GM12878 (cell line): ENCODE measurements at regions not wholly inside any gene's neighbourhood (a gene's known extent, or its start where the extent isn't known, plus 50 kb on each side); places are given as distances from the start of the nearest gene placed in this dataset.

ENCODE experiments used
- ATAC-seq: fragments of 200-7000 bp; cut with Tn5 transposase; 3 replicates; pipeline ENCODE4 v1.9.1; 2020; ENCODE audit warnings: mild to moderate bottlenecking, moderate library complexity
- BruUV-seq: library from RNA; stranded (reverse); fragments of 400-500 nt; replicated peaks from 2 replicates; lab custom pipeline; 2021; lab: Mats Ljungman, UMichigan
- CTCF ChIA-PET: fragments of 300-600 bp; sonication (Branson Sonifier 250); formaldehyde crosslinking; extraction: SDS; loops from one replicate; lab custom pipeline; 2021; ENCODE audit warnings: inconsistent platforms; lab: Yijun Ruan, JAX
- POLR2A ChIA-PET: fragments of 350-600 bp; formaldehyde crosslinking; extraction: SDS; loops from one replicate; lab custom pipeline; 2021; ENCODE audit warnings: inconsistent platforms; lab: Charles Lee
- RAD21 ChIA-PET: fragments of 300-600 bp; sonication (Branson Sonifier 250); formaldehyde crosslinking; loops from one replicate; lab custom pipeline; 2023; ENCODE audit warnings: antibody characterized with exemption; ENCODE audit not compliant: unreplicated experiment; lab: Charles Lee
- SMC1A ChIA-PET: fragments of 300-600 bp; sonication (Branson Sonifier 250); formaldehyde crosslinking; loops from one replicate; lab custom pipeline; 2023; ENCODE audit not compliant: unreplicated experiment, uncharacterized antibody; lab: Charles Lee
- DNase-seq: peaks from one replicate; pipeline ENCODE4 v3.0.0-alpha.2; 2011; ENCODE audit warnings: low read depth, low spot score
- FAIRE-seq: peaks from 3 replicates; lab custom pipeline; 2011; peaks lifted over from hg19 to GRCh38; lab: Jason Lieb, UNC
- H2AFZ ChIP-seq: 2 replicates; pipeline ENCODE4 v1.6.0; 2011; ENCODE audit warnings: low read depth, low read length, control low read depth; ENCODE audit not compliant: control insufficient read depth
- H3K27ac ChIP-seq: 2 replicates; pipeline ENCODE4 v1.5.1; 2011; ENCODE audit warnings: control low read depth; ENCODE audit not compliant: control insufficient read depth, insufficient read depth
- H3K27me3 ChIP-seq, 2 experiments: replicated peaks in 1 of 2; 2 replicates each; pipeline versions ENCODE4 v1.6.0 to v1.6.1; 2011; ENCODE audit warnings: low read length in 1 of 2; ENCODE audit not compliant: control insufficient read depth in 2 of 2, insufficient read depth in 2 of 2
- H3K36me3 ChIP-seq, 2 experiments: 2 replicates each; pipeline ENCODE4 v1.5.1; 2011; ENCODE audit warnings: low read length in 1 of 2; ENCODE audit not compliant: control insufficient read depth in 2 of 2, insufficient read depth in 2 of 2
- H3K4me1 ChIP-seq: 2 replicates; pipeline ENCODE4 v1.6.1; 2011; ENCODE audit warnings: mild to moderate bottlenecking, low read length, moderate library complexity, mixed read lengths; ENCODE audit not compliant: control insufficient read depth, insufficient read depth
- H3K4me2 ChIP-seq: 2 replicates; pipeline ENCODE4 v1.6.0; 2011; ENCODE audit warnings: control low read depth; ENCODE audit not compliant: control insufficient read depth, insufficient read depth
- H3K4me3 ChIP-seq: fragments of 200-600 bp; sonication (generic); 2 replicates; pipeline ENCODE4 v1.5.1; 2016
- H3K79me2 ChIP-seq: 2 replicates; pipeline ENCODE4 v1.6.0; 2011; ENCODE audit warnings: low read length; ENCODE audit not compliant: control insufficient read depth, insufficient read depth
- H3K9ac ChIP-seq: 2 replicates; pipeline ENCODE4 v1.8.0; 2011; ENCODE audit warnings: low read length, control low read depth, mixed read lengths; ENCODE audit not compliant: control insufficient read depth, insufficient read depth
- H3K9me3 ChIP-seq: replicated peaks from 3 replicates; pipeline ENCODE4 v1.5.1; 2011; ENCODE audit warnings: mild to moderate bottlenecking, low read length; ENCODE audit not compliant: control insufficient read depth, insufficient read depth
- H4K20me1 ChIP-seq: 2 replicates; pipeline ENCODE4 v1.6.0; 2011; ENCODE audit not compliant: control insufficient read depth, insufficient read depth
- ATF2 ChIP-seq: IDR thresholded peaks from 2 replicates; pipeline ENCODE4 v1.6.1; 2012; ENCODE audit warnings: low read length, inconsistent platforms
- ATF7 ChIP-seq: fragments of 450-650 bp; IDR thresholded peaks from 2 replicates; pipeline ENCODE4 v1.6.1; 2016; ENCODE audit warnings: low read depth, mild to moderate bottlenecking
- BCL11A ChIP-seq: IDR thresholded peaks from 2 replicates; pipeline ENCODE4 v1.6.1; 2011; ENCODE audit warnings: low read depth, low read length
- CUX1 ChIP-seq: IDR thresholded peaks from 2 replicates; pipeline ENCODE4 v1.6.1; 2012; ENCODE audit warnings: improper control_type of control experiment, low read depth, low read length; ENCODE audit not compliant: insufficient replicate concordance
- E2F4 ChIP-seq: IDR thresholded peaks from 2 replicates; pipeline ENCODE4 v1.6.1; 2012; ENCODE audit warnings: low read depth, low read length, improper control_type of control experiment
- JUNB ChIP-seq: IDR thresholded peaks from 2 replicates; pipeline ENCODE4 v1.6.1; 2016; ENCODE audit warnings: antibody characterized with exemption, mild to moderate bottlenecking
- JUND ChIP-seq: IDR thresholded peaks from 2 replicates; pipeline ENCODE4 v1.6.1; 2012; ENCODE audit warnings: low read depth, mild to moderate bottlenecking, low read length, improper control_type of control experiment, moderate library complexity
- NRF1 ChIP-seq: conservative IDR thresholded peaks from 2 replicates; pipeline ENCODE4 v1.6.1; 2011; ENCODE audit warnings: mild to moderate bottlenecking, low read depth, low read length, improper control_type of control experiment
- PAX8 ChIP-seq: fragments of 450-650 bp; IDR thresholded peaks from 2 replicates; pipeline ENCODE4 v1.6.1; 2017; ENCODE audit warnings: mild to moderate bottlenecking, moderate library complexity
- SIX5 ChIP-seq: IDR thresholded peaks from 2 replicates; pipeline ENCODE4 v1.6.1; 2011; ENCODE audit warnings: mild to moderate bottlenecking, low read depth, low read length, moderate library complexity; ENCODE audit not compliant: severe bottlenecking
- SUZ12 ChIP-seq: fragments of 200-600 bp; sonication (generic); IDR thresholded peaks from one replicate; pipeline ENCODE4 v1.6.1; 2018; ENCODE audit warnings: antibody characterized with exemption, mild to moderate bottlenecking; ENCODE audit not compliant: unreplicated experiment
- TCF12 ChIP-seq: IDR thresholded peaks from 2 replicates; pipeline ENCODE4 v1.6.1; 2011; ENCODE audit warnings: low read depth, mild to moderate bottlenecking, low read length
- ZBTB4 ChIP-seq: fragments of 450-650 bp; formaldehyde crosslinking; IDR thresholded peaks from 2 replicates; pipeline ENCODE4 v1.4.0; 2022; ENCODE audit warnings: mild to moderate bottlenecking, moderate library complexity
- WGBS: methylation state at CpG from one replicate; pipeline ENCODE4 v1.1.6; 2016; ENCODE audit warnings: low lambda C conversion rate; ENCODE audit not compliant: insufficient replicate concordance, insufficient coverage; ENCODE audit errors: missing lambda C conversion rate; 5-methylcytosine and 5-hydroxymethylcytosine counted together
- in situ Hi-C: fragments of 300-500 bp; cut with MboI; formaldehyde crosslinking; loops from 9 replicates; pipeline ENCODE4 v1.14.3; 2018; ENCODE audit warnings: mixed read lengths
- intact Hi-C: fragments of 100-400 bp; cut with micrococcal nuclease; formaldehyde crosslinking; loops from one replicate; pipeline ENCODE4 v1.14.2; 2022; ENCODE audit not compliant: unreplicated experiment

GRCh38 chr5:89168766-89169165, 285.8 kb upstream of the MEF2C start:
- Histone ChIP-seq H3K4me3 (no peak overlapping the region), H3K27me3 (no peaks in the 10 kb centered on the region), H3K36me3 (no peaks in the 10 kb centered on the region), H3K79me2 (no peaks in the 10 kb centered on the region), H3K27ac (no peak overlapping the region), H3K9ac (no peak overlapping the region), H2AFZ (no peak overlapping the region), H4K20me1 (no peaks in the 10 kb centered on the region), H3K4me1 (peaks cover 3% of the 10 kb centered on the region; the same call in 1 of the 2 replicates), H3K9me3 (peaks cover 3% of the 10 kb centered on the region; the same call in 1 of the 3 replicates), H3K4me2 (no peak overlapping the region)
- ChIA-PET POLR2A (no interaction called here), SMC1A (interaction anchor here (0.7 to 2.0 kb wide), 3 partner anchors 33 to 360 kb away, joined by 3 to 4 read pairs (median 3); no protein-coding TSS in a partner anchor), CTCF (no interaction called here), RAD21 (interaction anchor here (0.7 kb wide), 1 partner anchor 1304 kb away, joined by 4 read pairs; no protein-coding TSS in a partner anchor)
- WGBS = 47% methylated on average over 3 of the region's 3 CpGs
- ATAC-seq (peak; percentile 90), DNase-seq (peak; percentile 20), FAIRE-seq (peak; percentile 75)
- BruUV-seq = no TSS peak
- in situ Hi-C loops (no loop called here), intact Hi-C loops (no loop called here)
- TF ChIP-seq NRF1 (no peak), ATF7 (0 out of 2 replicates have a peak, but pooled peaks have one; percentile 33), JUND (no peak), PAX8 (no peak), ATF2 (no peak), ZBTB4 (no peak), BCL11A (no peak), CUX1 (no peak), E2F4 (no peak), JUNB (no peak), SUZ12 (no peak), TCF12 (no peak), SIX5 (no peak)
